ENCODE measurements at regions not wholly inside any gene's neighbourhood (a gene's known extent, or its start where the extent isn't known, plus 50 kb on each side); places are given as distances from the start of the nearest gene placed in this dataset.
"Not testable (repeated sequence)": the region's sequence is repeated elsewhere in the genome, so short reads cannot be mapped to it uniquely, and the experiment has no call there.

DNA sequence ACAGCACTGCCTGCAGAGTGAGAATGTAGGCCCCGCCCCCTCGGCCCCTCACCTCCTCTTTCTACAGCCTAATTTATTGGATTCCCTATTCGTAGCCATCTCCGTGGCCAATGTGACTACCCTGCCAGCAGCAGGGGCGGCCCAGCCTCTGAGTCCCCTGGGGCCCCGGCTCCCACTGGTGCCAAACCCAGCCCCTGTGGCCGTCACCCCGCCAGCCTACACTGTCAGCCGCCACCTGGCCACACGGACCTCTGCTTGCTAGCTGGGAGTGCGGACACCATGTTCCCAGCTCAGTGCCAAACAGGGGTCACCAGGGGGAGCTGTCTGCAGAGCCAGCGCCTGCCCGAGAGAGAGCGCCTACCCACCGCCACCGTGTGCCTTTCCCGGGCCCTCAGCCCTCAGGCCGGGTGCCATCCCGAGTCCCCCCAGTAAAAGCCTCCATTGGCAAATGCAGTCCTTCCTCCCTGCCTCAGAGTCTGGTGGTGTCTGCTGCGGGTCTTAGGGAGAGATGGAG, 201.1 kb downstream of the CCT8L2 start:
- TF ChIP-seq CTCF (conservative IDR thresholded peaks at IDR 0.05; ENCODE audit: low read length); EZH2phosphoT487 (IDR thresholded peaks at IDR 0.05; ENCODE audit: borderline replicate concordance): not testable (repeated sequence)

Measured in Loucy (cell line).